GM23338 (cell line): ENCODE measurements at regions not wholly inside any gene's neighbourhood (a gene's known extent, or its start where the extent isn't known, plus 50 kb on each side); places are given as distances from the start of the nearest gene placed in this dataset.

ENCODE experiments used
- NANOG ChIP-seq: IDR thresholded peaks from 2 replicates; pipeline ENCODE4 v1.6.1; 2016; ENCODE audit warnings: antibody characterized with exemption, borderline replicate concordance
- TF ChIP-seq, protein P1 (sequence below): IDR thresholded peaks from one replicate; pipeline ENCODE4 v1.6.1; 2018; ENCODE audit warnings: antibody characterized with exemption; ENCODE audit not compliant: unreplicated experiment
- TF ChIP-seq, protein P2 (sequence below), 2 experiments: fragments of 200-600 bp in 1 of 2; sonication (generic) in 1 of 2; conservative IDR thresholded peaks; 2 replicates each; pipeline versions ENCODE4 v1.5.1 to v1.6.1; 2016 to 2017; ENCODE audit warnings: antibody characterized with exemption in 2 of 2, low read depth in 2 of 2, mild to moderate bottlenecking in 2 of 2, moderate library complexity in 1 of 2

DNA sequence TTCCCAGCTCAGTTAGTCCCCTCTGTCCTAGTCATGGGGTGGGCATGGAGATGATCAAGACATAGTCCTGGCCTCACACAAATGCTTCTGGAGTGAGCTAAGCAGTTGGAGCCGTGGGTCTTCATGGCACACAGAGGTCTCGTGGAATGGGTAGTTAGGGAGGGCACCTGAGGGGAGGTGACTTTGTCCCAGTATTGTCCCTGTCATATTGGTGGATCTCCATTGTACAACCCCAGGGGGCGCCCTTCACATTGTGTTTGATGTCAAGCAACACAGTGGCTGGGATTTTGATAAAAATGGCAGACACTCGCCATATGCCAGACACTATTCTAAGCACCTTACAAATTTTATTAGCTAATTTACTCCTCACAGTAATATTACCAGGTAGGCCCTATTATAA is 175.4 kb upstream of the LHX5 start:
- TF ChIP-seq, protein P1, sequence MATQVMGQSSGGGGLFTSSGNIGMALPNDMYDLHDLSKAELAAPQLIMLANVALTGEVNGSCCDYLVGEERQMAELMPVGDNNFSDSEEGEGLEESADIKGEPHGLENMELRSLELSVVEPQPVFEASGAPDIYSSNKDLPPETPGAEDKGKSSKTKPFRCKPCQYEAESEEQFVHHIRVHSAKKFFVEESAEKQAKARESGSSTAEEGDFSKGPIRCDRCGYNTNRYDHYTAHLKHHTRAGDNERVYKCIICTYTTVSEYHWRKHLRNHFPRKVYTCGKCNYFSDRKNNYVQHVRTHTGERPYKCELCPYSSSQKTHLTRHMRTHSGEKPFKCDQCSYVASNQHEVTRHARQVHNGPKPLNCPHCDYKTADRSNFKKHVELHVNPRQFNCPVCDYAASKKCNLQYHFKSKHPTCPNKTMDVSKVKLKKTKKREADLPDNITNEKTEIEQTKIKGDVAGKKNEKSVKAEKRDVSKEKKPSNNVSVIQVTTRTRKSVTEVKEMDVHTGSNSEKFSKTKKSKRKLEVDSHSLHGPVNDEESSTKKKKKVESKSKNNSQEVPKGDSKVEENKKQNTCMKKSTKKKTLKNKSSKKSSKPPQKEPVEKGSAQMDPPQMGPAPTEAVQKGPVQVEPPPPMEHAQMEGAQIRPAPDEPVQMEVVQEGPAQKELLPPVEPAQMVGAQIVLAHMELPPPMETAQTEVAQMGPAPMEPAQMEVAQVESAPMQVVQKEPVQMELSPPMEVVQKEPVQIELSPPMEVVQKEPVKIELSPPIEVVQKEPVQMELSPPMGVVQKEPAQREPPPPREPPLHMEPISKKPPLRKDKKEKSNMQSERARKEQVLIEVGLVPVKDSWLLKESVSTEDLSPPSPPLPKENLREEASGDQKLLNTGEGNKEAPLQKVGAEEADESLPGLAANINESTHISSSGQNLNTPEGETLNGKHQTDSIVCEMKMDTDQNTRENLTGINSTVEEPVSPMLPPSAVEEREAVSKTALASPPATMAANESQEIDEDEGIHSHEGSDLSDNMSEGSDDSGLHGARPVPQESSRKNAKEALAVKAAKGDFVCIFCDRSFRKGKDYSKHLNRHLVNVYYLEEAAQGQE: no peak
- TF ChIP-seq, protein P2, sequence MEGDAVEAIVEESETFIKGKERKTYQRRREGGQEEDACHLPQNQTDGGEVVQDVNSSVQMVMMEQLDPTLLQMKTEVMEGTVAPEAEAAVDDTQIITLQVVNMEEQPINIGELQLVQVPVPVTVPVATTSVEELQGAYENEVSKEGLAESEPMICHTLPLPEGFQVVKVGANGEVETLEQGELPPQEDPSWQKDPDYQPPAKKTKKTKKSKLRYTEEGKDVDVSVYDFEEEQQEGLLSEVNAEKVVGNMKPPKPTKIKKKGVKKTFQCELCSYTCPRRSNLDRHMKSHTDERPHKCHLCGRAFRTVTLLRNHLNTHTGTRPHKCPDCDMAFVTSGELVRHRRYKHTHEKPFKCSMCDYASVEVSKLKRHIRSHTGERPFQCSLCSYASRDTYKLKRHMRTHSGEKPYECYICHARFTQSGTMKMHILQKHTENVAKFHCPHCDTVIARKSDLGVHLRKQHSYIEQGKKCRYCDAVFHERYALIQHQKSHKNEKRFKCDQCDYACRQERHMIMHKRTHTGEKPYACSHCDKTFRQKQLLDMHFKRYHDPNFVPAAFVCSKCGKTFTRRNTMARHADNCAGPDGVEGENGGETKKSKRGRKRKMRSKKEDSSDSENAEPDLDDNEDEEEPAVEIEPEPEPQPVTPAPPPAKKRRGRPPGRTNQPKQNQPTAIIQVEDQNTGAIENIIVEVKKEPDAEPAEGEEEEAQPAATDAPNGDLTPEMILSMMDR (conservative IDR thresholded peaks at IDR 0.05; ENCODE audit: low read depth in 2 of 2): peak; percentile 56 to 64
- no peak for TF ChIP-seq NANOG
